ENCODE measurements at regions not wholly inside any gene's neighbourhood (a gene's known extent, or its start where the extent isn't known, plus 50 kb on each side); places are given as distances from the start of the nearest gene placed in this dataset.
"Not testable (repeated sequence)": the region's sequence is repeated elsewhere in the genome, so short reads cannot be mapped to it uniquely, and the experiment has no call there.

DNA sequence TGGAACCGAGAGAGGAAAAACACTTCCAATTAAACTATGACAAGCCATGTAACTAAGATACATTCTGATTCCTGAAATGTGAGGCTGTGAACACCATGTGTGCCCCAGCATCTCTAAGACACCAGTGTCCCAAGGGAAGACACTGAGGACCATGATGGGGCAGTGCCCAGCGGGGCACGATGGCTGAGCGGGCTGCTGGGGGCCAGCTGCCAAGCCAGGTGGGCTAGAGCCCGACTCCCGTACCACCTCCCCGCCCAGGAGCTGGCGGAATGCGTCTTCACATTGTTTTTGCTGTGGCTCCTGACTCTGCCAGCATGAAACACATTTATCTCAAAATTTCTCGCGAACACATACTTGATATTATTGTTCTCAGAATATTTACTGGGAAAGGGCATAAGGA is 202.4 kb downstream of the RTP5 start:
- POLR2A ChIA-PET; H3K36me3 ChIP-seq (ENCODE audit: control insufficient read depth, insufficient read depth, low read length); CTCF ChIA-PET; H3K4me3 ChIP-seq (ENCODE audit: low read depth, low read length); H3K27me3 ChIP-seq (ENCODE audit: control insufficient read depth, insufficient read depth, low read length); DNase-seq (ENCODE audit: low read depth): not testable (repeated sequence)

DNA sequence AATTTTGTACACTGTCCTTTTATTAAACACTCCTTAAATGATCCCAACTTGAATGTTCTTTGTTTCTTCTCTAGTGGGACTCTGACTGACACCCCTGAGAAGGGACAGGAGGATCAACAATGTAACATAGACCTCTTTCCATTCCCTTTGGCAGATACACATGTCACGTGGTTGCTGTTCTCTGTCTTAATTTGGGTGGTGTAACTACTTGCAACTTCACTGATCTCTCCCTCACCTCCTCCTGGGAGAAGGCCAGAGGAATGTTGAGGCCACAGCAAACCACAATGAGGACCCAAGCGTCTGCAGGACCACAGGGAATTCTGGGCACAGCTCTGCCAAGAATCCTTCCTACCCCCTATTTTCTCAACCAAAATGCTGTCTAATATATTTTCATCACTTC is 205.6 kb downstream of the RTP5 start:
- H3K36me3 ChIP-seq (ENCODE audit: control insufficient read depth, insufficient read depth, low read length): no peaks in the 10 kb centered on the region
- TF ChIP-seq, protein P1, sequence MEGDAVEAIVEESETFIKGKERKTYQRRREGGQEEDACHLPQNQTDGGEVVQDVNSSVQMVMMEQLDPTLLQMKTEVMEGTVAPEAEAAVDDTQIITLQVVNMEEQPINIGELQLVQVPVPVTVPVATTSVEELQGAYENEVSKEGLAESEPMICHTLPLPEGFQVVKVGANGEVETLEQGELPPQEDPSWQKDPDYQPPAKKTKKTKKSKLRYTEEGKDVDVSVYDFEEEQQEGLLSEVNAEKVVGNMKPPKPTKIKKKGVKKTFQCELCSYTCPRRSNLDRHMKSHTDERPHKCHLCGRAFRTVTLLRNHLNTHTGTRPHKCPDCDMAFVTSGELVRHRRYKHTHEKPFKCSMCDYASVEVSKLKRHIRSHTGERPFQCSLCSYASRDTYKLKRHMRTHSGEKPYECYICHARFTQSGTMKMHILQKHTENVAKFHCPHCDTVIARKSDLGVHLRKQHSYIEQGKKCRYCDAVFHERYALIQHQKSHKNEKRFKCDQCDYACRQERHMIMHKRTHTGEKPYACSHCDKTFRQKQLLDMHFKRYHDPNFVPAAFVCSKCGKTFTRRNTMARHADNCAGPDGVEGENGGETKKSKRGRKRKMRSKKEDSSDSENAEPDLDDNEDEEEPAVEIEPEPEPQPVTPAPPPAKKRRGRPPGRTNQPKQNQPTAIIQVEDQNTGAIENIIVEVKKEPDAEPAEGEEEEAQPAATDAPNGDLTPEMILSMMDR (IDR thresholded peaks at IDR 0.05; ENCODE audit: insufficient read depth, low read depth, low read length): no peak
- H3K4me3 ChIP-seq (ENCODE audit: low read depth, low read length): no peak overlapping the region
- DNase-seq (ENCODE audit: low read depth): no peak
- no peaks in the 10 kb centered on the region for H3K27me3 ChIP-seq (ENCODE audit: control insufficient read depth, insufficient read depth, low read length)
- ChIA-PET POLR2A (no interaction called here), CTCF (no interaction called here)

GRCh38 chr2:242075696-242076095 is 206.2 kb downstream of the RTP5 start:
- CTCF ChIA-PET: no interaction called here
- Histone ChIP-seq H3K27me3 (ENCODE audit: control insufficient read depth, insufficient read depth, low read length) (no peaks in the 10 kb centered on the region), H3K36me3 (ENCODE audit: control insufficient read depth, insufficient read depth, low read length) (no peaks in the 10 kb centered on the region), H3K4me3 (ENCODE audit: low read depth, low read length) (no peak overlapping the region)
- POLR2A ChIA-PET: no interaction called here
- TF ChIP-seq, protein P1 (IDR thresholded peaks at IDR 0.05; ENCODE audit: insufficient read depth, low read depth, low read length): no peak
- no peak for DNase-seq (ENCODE audit: low read depth)

DNA sequence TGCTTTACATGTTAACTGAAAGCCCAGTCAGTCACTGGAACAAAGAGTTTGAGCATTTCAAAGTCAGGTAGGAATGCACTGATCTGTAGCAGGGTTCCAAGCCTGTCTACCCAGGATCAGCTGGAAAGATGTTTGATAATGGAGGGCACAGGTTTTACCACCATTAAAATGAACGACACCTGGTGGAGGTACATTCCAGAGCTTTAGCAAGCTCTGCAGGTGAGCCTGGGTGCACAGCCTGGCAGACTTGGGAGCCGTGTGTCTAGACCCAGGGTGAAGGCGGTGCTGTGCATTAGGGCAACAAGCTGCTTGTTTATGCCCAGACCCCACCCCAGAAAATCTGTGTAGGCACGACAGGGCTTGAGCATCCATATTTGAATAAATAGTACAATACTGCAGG is 206.7 kb downstream of the RTP5 start:
- H3K27me3 ChIP-seq (ENCODE audit: control insufficient read depth, insufficient read depth, low read length); CTCF ChIA-PET; DNase-seq (ENCODE audit: low read depth); H3K36me3 ChIP-seq (ENCODE audit: control insufficient read depth, insufficient read depth, low read length); H3K4me3 ChIP-seq (ENCODE audit: low read depth, low read length); POLR2A ChIA-PET: not testable (repeated sequence)

DNA sequence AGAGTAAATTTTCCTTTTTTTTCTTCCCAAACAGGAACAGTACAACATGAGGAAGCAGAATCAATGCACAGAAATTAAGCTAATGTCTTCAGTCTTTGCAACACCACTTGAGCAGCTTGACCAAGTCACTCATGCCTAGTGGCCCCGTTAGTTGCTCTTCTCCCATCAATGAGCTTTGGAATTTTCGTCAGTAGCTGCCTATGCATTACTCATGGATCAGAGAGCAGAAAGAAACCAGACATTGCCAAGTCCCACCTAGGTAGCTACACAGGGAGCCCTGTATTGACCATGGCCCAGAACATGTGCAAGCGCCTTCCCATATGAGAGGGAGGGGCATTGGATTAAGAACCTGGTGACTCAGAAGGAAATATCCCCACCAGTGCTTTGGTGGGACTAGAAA is 208.9 kb downstream of the RTP5 start:
- H3K4me3 ChIP-seq (ENCODE audit: low read depth, low read length); POLR2A ChIA-PET; H3K36me3 ChIP-seq (ENCODE audit: control insufficient read depth, insufficient read depth, low read length); H3K27me3 ChIP-seq (ENCODE audit: control insufficient read depth, insufficient read depth, low read length); DNase-seq (ENCODE audit: low read depth); CTCF ChIA-PET: not testable (repeated sequence)

- H3K4me3 ChIP-seq (ENCODE audit: low read depth, low read length); DNase-seq (ENCODE audit: low read depth); H3K36me3 ChIP-seq (ENCODE audit: control insufficient read depth, insufficient read depth, low read length); CTCF ChIA-PET; POLR2A ChIA-PET; H3K27me3 ChIP-seq (ENCODE audit: control insufficient read depth, insufficient read depth, low read length): not testable (repeated sequence)
Measured at GRCh38 chr2:242079792-242080191, 210.3 kb downstream of the RTP5 start.

- CTCF ChIA-PET; DNase-seq (ENCODE audit: low read depth); H3K36me3 ChIP-seq (ENCODE audit: control insufficient read depth, insufficient read depth, low read length); H3K27me3 ChIP-seq (ENCODE audit: control insufficient read depth, insufficient read depth, low read length); POLR2A ChIA-PET; H3K4me3 ChIP-seq (ENCODE audit: low read depth, low read length): not testable (repeated sequence)
Measured at GRCh38 chr2:242080575-242081214, 211.2 kb downstream of the RTP5 start.

DNA sequence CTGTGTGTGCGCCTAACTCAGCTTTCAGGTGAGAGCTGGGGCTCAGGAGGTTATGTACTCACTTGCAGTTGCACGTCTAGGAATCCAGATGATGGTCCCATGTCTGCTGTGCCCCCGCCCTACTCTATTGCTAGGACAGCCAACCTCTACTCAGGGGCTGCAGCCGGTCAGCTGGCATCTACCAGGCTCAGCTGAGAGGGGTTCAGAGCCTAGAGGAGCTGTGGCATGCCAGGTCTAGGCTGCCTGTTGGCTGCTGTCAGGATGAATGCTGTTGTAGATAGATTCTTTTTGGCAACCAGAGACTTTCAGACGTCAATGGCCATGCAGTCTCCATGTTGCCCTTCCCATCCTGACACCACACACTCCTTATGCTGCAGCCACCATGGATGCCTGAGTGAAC is 214.5 kb downstream of the RTP5 start:
- DNase-seq (ENCODE audit: low read depth); POLR2A ChIA-PET; H3K36me3 ChIP-seq (ENCODE audit: control insufficient read depth, insufficient read depth, low read length); H3K27me3 ChIP-seq (ENCODE audit: control insufficient read depth, insufficient read depth, low read length); H3K4me3 ChIP-seq (ENCODE audit: low read depth, low read length); CTCF ChIA-PET: not testable (repeated sequence)

GRCh38 chr2:242085024-242085674 is 215.6 kb downstream of the RTP5 start:
- H3K4me3 ChIP-seq (ENCODE audit: low read depth, low read length); H3K36me3 ChIP-seq (ENCODE audit: control insufficient read depth, insufficient read depth, low read length); DNase-seq (ENCODE audit: low read depth); POLR2A ChIA-PET; H3K27me3 ChIP-seq (ENCODE audit: control insufficient read depth, insufficient read depth, low read length); CTCF ChIA-PET: not testable (repeated sequence)

All from BJ (cell line).